BLaER1 treated with 17β-estradiol and CSF1 and Interleukin-3, amounts not matched to agents 10 nM and 100 nM (cell line): ENCODE measurements at regions not wholly inside any gene's neighbourhood (a gene's known extent, or its start where the extent isn't known, plus 50 kb on each side); places are given as distances from the start of the nearest gene placed in this dataset.
"Not testable (repeated sequence)": the region's sequence is repeated elsewhere in the genome, so short reads cannot be mapped to it uniquely, and the experiment has no call there.

Experiments
- H3K27ac ChIP-seq, 11 experiments: shearing (Covaris generic); formaldehyde crosslinking; 2 replicates each; pipeline ENCODE4 v1.8.1; 2022
- H3K27me3 ChIP-seq, 11 experiments: shearing (Covaris generic); formaldehyde crosslinking; 2 replicates each; pipeline ENCODE4 v1.8.1; 2022
- H3K36me3 ChIP-seq, 11 experiments: shearing (Covaris generic); formaldehyde crosslinking; 2 replicates each; pipeline ENCODE4 v1.8.1; 2022
- H3K4me1 ChIP-seq, 10 experiments: shearing (Covaris generic); formaldehyde crosslinking; 2 replicates each; pipeline ENCODE4 v1.8.1; 2022
- H3K4me2 ChIP-seq, 11 experiments: shearing (Covaris generic); formaldehyde crosslinking; 2 replicates each; pipeline ENCODE4 v1.8.1; 2022
- H3K4me3 ChIP-seq, 10 experiments: shearing (Covaris generic); formaldehyde crosslinking; 2 replicates each; pipeline ENCODE4 v1.8.1; 2022
- H3K9ac ChIP-seq, 11 experiments: shearing (Covaris generic); formaldehyde crosslinking; 2 replicates each; pipeline ENCODE4 v1.8.1; 2022
- H3K9me3 ChIP-seq, 11 experiments: shearing (Covaris generic); formaldehyde crosslinking; replicated peaks in 1 of 11; 2 replicates each; pipeline ENCODE4 v1.8.1; 2022
- H4K20me1 ChIP-seq, 11 experiments: shearing (Covaris generic); formaldehyde crosslinking; 2 replicates each; pipeline ENCODE4 v1.8.1; 2022
- Cebpa-rat ChIP-seq, 11 experiments: shearing (Covaris generic); IDR thresholded peaks; 2 replicates each; pipeline ENCODE4 v1.8.1; 2022

GRCh38 chr14:53398616-53399015 is 245.5 kb upstream of the DDHD1 start:
- H3K36me3 ChIP-seq = peaks cover 0 to 8% (median 0%) of the 10 kb centered on the region in 11 experiments; a peak in 1 of 22 replicates
- H3K4me2 ChIP-seq = no peak overlapping the region
- no peak overlapping the region for H3K4me3 ChIP-seq
- H3K9ac ChIP-seq = no peak overlapping the region
- H3K27me3 ChIP-seq = no peaks in the 10 kb centered on the region
- no peak for TF ChIP-seq Cebpa-rat (IDR thresholded peaks at IDR 0.05)
- no peaks in the 10 kb centered on the region for H4K20me1 ChIP-seq
- no peak overlapping the region for H3K27ac ChIP-seq
- peaks cover 28 to 37% (median 34%) of the 10 kb centered on the region in 11 experiments for H3K9me3 ChIP-seq
- no peaks in the 10 kb centered on the region for H3K4me1 ChIP-seq

- H3K27ac ChIP-seq, H3K4me3 ChIP-seq, H3K4me2 ChIP-seq, H3K36me3 ChIP-seq, H3K9ac ChIP-seq, H4K20me1 ChIP-seq, H3K27me3 ChIP-seq, H3K4me1 ChIP-seq: not testable (repeated sequence)
- H3K9me3 ChIP-seq = peaks cover 32 to 44% (median 40%) of the 10 kb centered on the region in 11 experiments
Measured at GRCh38 chr14:53395267-53395666, 242.1 kb upstream of the DDHD1 start.

- Histone ChIP-seq H4K20me1 (no peaks in the 10 kb centered on the region), H3K4me1 (0 out of 20 replicates have a peak, but pooled peaks cover 0 to 6% (median 0%) of the 10 kb centered on the region in 10 experiments), H3K27me3 (no peaks in the 10 kb centered on the region), H3K27ac (no peak overlapping the region), H3K4me3 (no peak overlapping the region), H3K4me2 (no peak overlapping the region), H3K9me3 (peaks cover 32 to 38% (median 37%) of the 10 kb centered on the region in 11 experiments), H3K9ac (no peak overlapping the region), H3K36me3 (peaks cover 0 to 8% (median 0%) of the 10 kb centered on the region in 11 experiments; a peak in 1 of 22 replicates)
- TF ChIP-seq Cebpa-rat (IDR thresholded peaks at IDR 0.05) = no peak
Measured at GRCh38 chr14:53391631-53392285, 238.6 kb upstream of the DDHD1 start.

DNA sequence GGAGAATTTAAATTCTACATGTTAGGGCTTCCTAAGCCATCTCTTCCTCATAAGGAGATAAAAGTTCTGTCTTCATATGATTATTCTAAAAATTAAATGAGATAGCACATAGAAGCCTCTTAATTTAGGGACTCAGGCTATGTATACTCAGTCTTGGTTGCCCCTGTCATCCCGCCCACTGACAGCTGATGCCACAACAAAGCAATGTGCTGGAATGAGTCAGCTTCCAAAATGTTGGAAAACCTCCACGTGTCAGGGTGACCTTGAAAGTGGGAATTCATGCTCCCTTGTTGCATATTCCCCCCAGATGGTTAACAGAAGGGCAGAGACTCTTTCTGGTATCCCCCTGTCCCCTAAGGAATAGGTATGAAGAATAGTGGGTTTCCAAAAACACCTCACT is 238.0 kb upstream of the DDHD1 start:
- no peak overlapping the region for H3K4me3 ChIP-seq
- no peaks in the 10 kb centered on the region for H4K20me1 ChIP-seq
- no peak overlapping the region for H3K9ac ChIP-seq
- no peak overlapping the region for H3K27ac ChIP-seq
- H3K9me3 ChIP-seq = peaks cover 30 to 32% (median 32%) of the 10 kb centered on the region in 11 experiments
- no peak for TF ChIP-seq Cebpa-rat (IDR thresholded peaks at IDR 0.05)
- no peaks in the 10 kb centered on the region for H3K27me3 ChIP-seq
- H3K36me3 ChIP-seq = peaks cover 0 to 8% (median 0%) of the 10 kb centered on the region in 11 experiments; a peak in 1 of 22 replicates
- 0 out of 20 replicates have a peak, but pooled peaks cover 0 to 6% (median 0%) of the 10 kb centered on the region in 10 experiments for H3K4me1 ChIP-seq
- H3K4me2 ChIP-seq = no peak overlapping the region

- Histone ChIP-seq H3K27ac (no peak overlapping the region), H3K4me3 (no peak overlapping the region), H4K20me1 (no peaks in the 10 kb centered on the region), H3K27me3 (no peaks in the 10 kb centered on the region), H3K9me3 (peaks cover 18 to 21% (median 21%) of the 10 kb centered on the region in 11 experiments), H3K36me3 (peaks cover 0 to 7% (median 0%) of the 10 kb centered on the region in 11 experiments; a peak in 1 of 22 replicates), H3K4me2 (no peak overlapping the region), H3K9ac (no peak overlapping the region), H3K4me1 (0 out of 20 replicates have a peak, but pooled peaks cover 0 to 6% (median 0%) of the 10 kb centered on the region in 10 experiments)
- TF ChIP-seq Cebpa-rat (IDR thresholded peaks at IDR 0.05) = no peak
Measured at GRCh38 chr14:53390008-53390407, 236.9 kb upstream of the DDHD1 start.

DNA sequence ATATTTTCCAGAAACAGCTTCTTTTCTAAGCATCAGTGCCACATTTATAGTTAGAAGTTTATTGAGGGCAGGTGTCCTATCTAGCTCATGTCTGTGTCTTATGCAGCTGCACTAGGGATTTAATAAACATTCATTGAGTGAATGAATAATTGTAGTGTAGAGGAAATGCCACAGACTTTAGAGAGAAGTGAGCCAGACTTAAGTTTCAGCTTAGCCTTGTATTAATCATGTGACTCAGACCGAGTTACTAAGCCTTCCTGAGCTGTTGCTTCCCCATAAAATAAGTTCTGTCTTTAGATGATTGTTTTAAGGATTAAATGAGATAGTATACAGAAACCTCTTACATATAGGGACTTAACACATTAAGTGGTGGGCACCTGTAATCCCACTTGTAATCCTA is 236.1 kb upstream of the DDHD1 start:
- TF ChIP-seq Cebpa-rat (IDR thresholded peaks at IDR 0.05) = no peak
- Histone ChIP-seq H3K4me2 (no peak overlapping the region), H3K27me3 (no peaks in the 10 kb centered on the region), H3K4me3 (no peak overlapping the region), H3K27ac (no peak overlapping the region), H3K9ac (no peak overlapping the region), H4K20me1 (no peaks in the 10 kb centered on the region), H3K9me3 (peaks cover 10 to 13% (median 12%) of the 10 kb centered on the region in 11 experiments), H3K4me1 (0 out of 20 replicates have a peak, but pooled peaks cover 0 to 6% (median 0%) of the 10 kb centered on the region in 10 experiments), H3K36me3 (no peaks in the 10 kb centered on the region)

DNA sequence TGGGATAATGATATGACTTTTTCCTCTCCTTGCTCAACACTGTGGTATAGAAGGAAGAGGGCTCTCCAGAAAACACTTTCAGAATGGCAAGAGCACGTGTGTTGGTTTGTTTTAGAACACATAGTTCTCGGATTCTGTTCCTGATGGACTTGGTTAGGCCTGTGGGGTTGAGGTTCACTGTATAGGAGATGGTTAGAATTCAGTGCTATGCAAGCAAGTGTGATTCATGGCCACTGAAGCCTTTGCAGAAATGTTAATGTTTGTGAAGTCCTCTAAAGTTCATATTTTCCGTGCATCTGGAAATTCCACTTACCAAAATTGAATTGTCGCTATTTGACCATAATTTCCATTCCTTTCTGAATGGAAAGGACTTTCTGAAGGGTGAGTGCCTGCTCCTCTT is 233.2 kb upstream of the DDHD1 start:
- H4K20me1 ChIP-seq = no peaks in the 10 kb centered on the region
- H3K4me1 ChIP-seq = 0 out of 20 replicates have a peak, but pooled peaks cover 0 to 6% (median 0%) of the 10 kb centered on the region in 10 experiments
- H3K4me3 ChIP-seq = no peak overlapping the region
- H3K36me3 ChIP-seq = no peaks in the 10 kb centered on the region
- no peak overlapping the region; a peak in 1 of 22 replicates for H3K4me2 ChIP-seq
- no peak for TF ChIP-seq Cebpa-rat (IDR thresholded peaks at IDR 0.05)
- no peaks in the 10 kb centered on the region; a peak in 1 of 22 replicates for H3K9me3 ChIP-seq
- H3K9ac ChIP-seq = no peak overlapping the region
- H3K27ac ChIP-seq = no peak overlapping the region
- H3K27me3 ChIP-seq = no peaks in the 10 kb centered on the region

GRCh38 chr14:53384536-53384935 is 231.4 kb upstream of the DDHD1 start:
- H3K9me3 ChIP-seq = no peaks in the 10 kb centered on the region
- no peak overlapping the region for H3K27ac ChIP-seq
- no peak overlapping the region for H3K4me2 ChIP-seq
- TF ChIP-seq Cebpa-rat (IDR thresholded peaks at IDR 0.05) = no peak
- H3K4me3 ChIP-seq = no peak overlapping the region
- H3K9ac ChIP-seq = no peak overlapping the region
- 0 out of 20 replicates have a peak, but pooled peaks cover 0 to 6% (median 0%) of the 10 kb centered on the region in 10 experiments for H3K4me1 ChIP-seq
- H4K20me1 ChIP-seq = no peaks in the 10 kb centered on the region
- no peaks in the 10 kb centered on the region for H3K36me3 ChIP-seq
- no peaks in the 10 kb centered on the region for H3K27me3 ChIP-seq

- Histone ChIP-seq H4K20me1 (no peaks in the 10 kb centered on the region), H3K4me1 (0 out of 20 replicates have a peak, but pooled peaks cover 0 to 6% (median 0%) of the 10 kb centered on the region in 10 experiments), H3K27me3 (no peaks in the 10 kb centered on the region), H3K9me3 (no peaks in the 10 kb centered on the region), H3K4me2 (no peak overlapping the region), H3K36me3 (no peaks in the 10 kb centered on the region), H3K27ac (no peak overlapping the region), H3K4me3 (no peak overlapping the region), H3K9ac (no peak overlapping the region)
- no peak for TF ChIP-seq Cebpa-rat (IDR thresholded peaks at IDR 0.05)
Measured at GRCh38 chr14:53384073-53384472, 230.9 kb upstream of the DDHD1 start.

DNA sequence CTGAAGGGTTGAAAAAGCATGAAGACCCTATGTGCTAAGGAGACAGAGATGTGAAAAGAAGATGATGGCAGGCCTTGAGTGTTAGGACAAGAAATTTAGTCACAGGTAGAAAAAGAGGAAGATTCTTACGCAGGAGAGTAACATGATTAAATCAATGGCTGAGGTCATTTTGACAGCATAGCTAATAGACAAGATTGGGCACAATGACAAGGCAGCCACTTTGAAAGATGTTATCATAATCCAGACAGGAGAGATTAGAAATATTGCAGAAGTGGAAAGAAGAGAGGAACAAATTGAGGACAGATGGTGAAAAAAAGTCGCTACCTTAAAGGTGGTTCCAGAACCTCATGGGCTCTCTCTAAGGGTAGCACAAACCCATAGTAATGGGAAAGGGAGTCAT is 228.8 kb upstream of the DDHD1 start:
- no peak overlapping the region for H3K27ac ChIP-seq
- no peak overlapping the region for H3K4me3 ChIP-seq
- 0 out of 20 replicates have a peak, but pooled peaks cover 0 to 5% (median 0%) of the 10 kb centered on the region in 10 experiments for H3K4me1 ChIP-seq
- no peaks in the 10 kb centered on the region for H3K36me3 ChIP-seq
- no peak overlapping the region for H3K9ac ChIP-seq
- H3K9me3 ChIP-seq = no peaks in the 10 kb centered on the region
- H3K4me2 ChIP-seq = no peak overlapping the region
- H3K27me3 ChIP-seq = no peaks in the 10 kb centered on the region
- H4K20me1 ChIP-seq = no peaks in the 10 kb centered on the region
- no peak for TF ChIP-seq Cebpa-rat (IDR thresholded peaks at IDR 0.05)
